SK-N-MC (cell line): ENCODE measurements at regions not wholly inside any gene's neighbourhood (a gene's known extent, or its start where the extent isn't known, plus 50 kb on each side); places are given as distances from the start of the nearest gene placed in this dataset.

Experiments used
- EZH2 ChIP-seq: fragments of 200-600 bp; sonication (generic); IDR thresholded peaks from one replicate; pipeline ENCODE4 v1.6.1; 2017; ENCODE audit warnings: antibody characterized with exemption
- FOXP2 ChIP-seq: optimal IDR thresholded peaks from 2 replicates; pipeline ENCODE3; 2011; ENCODE audit warnings: mild to moderate bottlenecking, moderate library complexity; ENCODE audit not compliant: insufficient read depth; ENCODE audit errors: extremely low read length, control extremely low read depth
- POLR2AphosphoS5 ChIP-seq: IDR thresholded peaks from 2 replicates; pipeline ENCODE4 v1.6.1; 2012; ENCODE audit warnings: mild to moderate bottlenecking, low read depth, low read length, borderline replicate concordance

DNA sequence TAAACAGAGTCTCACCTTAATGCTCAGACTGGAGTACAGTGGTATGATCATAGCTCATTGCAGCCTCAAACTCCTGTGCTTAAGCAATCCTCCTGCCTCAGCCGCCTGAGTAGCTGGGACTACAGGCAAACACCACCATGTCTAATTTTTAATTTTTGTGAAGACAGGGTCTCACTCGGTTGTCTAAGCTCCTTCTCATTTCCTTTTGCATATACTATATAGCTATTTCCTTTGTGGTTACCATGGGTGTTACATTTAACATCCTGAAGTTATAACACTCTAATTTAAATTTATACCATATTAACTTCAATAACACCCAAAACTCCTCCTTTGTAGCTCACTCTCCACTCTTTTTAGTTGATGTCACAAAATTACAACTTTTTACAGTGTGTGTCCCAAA lies 114.3 kb downstream of the DCK start:
- TF ChIP-seq EZH2 (no peak), FOXP2 (no peak), POLR2AphosphoS5 (no peak)
